HUDEP-2 (cell line): ENCODE measurements at regions not wholly inside any gene's neighbourhood (a gene's known extent, or its start where the extent isn't known, plus 50 kb on each side); places are given as distances from the start of the nearest gene placed in this dataset.
"Not testable (repeated sequence)": the region's sequence is repeated elsewhere in the genome, so short reads cannot be mapped to it uniquely, and the experiment has no call there.

Experiments used
- DNase-seq, 76 experiments: peaks; one replicate each; lab custom pipeline; 2025; ENCODE audit not compliant: unreplicated experiment in 76 of 76; lab: John Stamatoyannopoulos, UW

DNA sequence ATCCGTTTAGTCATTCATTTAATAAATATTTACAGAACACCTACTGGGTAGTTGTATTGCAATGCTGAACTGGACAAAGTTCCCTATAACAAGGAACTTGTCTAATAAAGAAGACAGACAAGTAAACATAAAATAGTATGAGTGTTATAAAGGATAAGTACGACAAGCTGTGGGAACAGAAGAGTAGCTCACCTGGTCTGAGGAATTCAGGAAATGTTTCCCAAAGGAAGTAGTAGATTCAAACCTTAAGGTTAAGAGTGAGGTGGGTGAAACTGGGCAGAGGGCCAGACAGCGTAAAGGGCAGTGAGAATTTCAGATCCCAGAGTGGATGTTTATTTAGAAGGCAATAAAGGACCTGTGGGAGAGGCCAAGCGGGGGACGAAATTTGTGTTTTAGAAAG lies 72.3 kb upstream of the CD2AP start:
- DNase-seq = no peak

DNA sequence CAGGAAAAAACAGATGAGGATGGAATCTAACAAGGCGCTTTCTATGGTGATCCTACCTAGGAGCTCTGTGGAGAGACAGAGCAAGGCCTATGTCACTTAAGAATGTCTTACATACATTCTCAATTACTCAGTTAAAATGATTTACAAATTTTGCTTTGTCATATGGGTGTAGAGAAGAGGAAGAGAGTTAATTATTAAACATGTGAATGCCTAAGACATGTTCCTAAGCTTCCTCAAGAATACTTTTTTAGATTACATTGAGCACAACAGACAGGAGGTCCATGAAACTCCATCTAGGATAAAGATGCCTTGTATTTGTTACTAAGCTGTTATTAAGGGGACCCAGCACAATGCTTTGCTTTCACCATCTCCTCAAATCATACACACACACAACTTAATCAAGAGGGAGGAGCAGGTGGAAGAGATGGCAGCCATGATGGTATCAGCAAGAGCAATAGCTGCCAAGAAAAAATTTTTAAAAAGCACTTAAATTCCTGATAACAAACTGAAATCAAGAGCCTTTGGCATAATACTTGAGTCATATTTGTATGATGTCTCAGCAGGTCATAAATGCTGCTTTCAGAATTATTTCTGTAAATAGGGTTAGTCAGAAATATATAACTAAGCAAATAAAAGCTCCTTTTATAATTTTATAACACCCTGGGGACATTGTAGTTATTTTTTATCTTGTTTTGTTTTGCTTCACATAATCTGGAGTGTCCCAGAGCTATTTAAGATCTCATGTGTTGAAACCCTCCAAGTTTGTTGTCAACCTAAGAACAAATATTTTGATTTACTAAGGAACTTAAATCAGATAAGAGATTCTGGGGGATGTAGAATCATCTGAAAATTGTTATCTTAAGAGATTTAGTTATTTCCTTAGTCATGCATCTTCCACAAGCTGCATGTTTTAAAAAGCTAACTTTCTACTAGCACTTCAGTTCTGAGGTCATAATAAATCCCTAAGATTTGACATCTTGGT lies 70.0 kb upstream of the CD2AP start:
- DNase-seq = no peak

DNA sequence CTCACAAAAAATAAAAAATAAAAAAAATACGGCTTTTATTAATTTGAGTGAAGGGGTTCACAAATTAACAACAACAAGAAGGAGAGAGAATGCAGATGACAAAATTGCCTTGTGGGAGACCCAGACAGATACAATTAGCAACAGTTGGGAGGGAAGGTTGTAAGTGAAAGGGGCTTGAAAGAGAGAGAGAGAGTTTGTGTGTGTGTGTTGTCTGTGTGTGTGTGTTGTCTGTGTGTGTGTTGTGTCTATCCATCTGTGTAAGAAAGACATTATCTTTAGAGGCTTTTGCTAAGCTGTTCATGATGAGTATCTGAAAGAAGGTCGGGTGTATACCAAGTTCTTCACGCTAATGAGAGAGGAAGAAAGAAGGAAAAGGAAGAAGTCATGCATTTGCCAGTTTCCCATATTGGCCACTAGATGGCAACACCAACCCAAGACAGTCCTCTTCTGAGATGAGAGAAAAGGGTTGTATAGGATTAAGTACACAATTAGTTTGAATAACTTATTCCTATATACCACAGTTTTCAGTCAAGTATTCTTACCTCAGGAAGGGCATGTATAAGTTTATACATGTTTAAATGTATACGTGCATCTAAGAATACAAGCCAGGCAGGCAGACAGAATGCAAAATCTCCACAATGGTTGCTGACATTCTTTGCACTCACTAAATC lies 63.7 kb upstream of the CD2AP start:
- peak in 45 of 76 experiments; percentile 7 to 76 (median 52) for DNase-seq

DNA sequence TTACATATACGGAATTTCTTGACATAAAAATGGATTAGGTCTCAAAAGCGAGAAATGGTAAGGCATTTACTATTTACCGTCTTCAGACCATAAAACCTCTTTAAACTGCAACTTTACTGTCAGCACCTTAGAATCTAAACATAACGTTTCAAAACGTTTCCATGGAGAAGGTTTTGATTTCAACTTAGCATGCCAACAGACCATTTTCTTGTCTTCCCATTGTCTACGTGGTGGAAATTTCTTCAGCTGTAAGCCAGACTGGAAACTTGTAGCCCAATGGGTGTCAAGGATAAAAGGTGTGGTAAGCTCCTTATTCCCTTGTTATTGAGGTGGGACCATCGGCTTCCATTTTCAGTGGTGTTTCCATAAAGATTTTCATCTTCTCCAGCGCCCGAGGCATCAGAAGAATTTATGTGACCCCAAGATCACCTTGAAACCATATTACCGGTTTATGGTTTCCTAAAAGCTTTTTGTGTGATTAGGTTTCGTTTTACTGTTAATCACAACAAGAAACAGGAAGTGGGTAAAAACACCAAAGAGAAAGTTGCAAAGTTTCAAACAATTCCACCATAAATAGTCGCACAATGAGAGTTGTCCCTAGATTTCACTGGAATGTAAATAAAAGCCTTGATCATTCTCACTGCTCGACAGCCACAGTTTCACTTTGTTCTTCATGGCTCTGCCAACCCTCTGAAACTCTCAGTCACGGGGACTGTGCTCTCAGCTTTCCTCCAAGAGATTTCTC lies 63.0 kb upstream of the CD2AP start:
- DNase-seq = peak in 9 of 76 experiments; percentile 15 to 59 (median 34)

DNA sequence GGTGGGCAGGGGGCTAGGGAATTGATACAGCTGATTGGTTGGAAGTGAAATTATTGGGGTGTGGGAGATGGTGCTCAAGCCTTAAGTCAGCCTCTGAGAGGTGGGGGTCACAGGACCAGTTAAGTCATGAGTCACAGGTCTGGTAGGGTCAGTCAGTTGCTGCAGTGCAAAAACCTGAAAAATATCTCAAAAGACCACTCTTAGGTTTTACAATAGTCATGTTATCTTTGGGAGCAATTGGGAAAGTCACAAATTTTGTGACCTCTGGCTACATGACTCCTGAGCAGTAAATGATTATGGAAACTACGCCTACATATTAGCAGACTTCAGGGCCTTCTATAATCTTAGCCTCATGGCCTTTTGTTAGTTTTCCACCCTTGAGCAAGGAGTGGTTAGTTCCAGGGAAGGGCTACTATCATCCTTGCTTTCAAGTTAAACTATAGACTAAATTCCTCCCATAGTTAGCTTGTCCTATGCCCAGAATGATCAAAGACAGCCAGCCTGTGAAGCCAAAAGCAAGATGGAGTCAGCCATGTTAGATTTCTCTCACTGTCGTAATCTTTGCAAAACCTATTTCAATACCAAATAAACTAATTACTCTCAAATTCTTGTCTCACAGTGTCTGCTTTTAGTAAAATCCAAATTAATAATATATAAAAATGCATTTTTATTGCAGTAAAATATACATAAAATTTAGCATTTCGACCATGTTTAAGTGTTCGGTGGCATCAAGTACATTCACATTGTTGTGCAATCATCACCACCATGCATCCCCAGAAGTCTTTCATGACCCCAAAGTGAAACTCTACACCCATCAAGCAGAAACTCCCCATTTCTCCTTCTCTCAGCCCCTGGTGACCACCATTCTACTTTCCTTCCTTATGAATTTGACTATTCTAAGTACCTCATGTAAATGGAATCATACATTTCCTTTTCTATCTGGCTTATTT lies 60.9 kb upstream of the CD2AP start:
- DNase-seq = no peak

DNA sequence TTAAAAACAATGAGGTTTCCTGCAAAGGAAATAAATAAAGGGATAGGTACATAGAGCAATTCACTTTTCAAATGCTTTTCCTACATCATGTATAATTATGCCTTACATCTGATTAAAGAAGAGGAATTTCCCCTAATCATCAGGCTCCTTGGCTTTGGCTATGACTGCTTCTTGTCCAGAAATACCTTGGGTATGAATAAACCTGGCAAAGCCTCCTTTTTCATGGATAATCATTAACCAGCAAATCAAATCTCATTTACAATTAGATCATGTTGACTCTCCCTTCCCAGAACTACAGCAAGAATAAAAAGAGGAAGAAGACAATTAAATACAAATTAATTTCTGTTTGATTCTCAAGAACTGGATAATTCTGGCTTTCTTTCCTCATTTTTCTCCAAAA lies 58.0 kb upstream of the CD2AP start:
- no peak for DNase-seq

DNA sequence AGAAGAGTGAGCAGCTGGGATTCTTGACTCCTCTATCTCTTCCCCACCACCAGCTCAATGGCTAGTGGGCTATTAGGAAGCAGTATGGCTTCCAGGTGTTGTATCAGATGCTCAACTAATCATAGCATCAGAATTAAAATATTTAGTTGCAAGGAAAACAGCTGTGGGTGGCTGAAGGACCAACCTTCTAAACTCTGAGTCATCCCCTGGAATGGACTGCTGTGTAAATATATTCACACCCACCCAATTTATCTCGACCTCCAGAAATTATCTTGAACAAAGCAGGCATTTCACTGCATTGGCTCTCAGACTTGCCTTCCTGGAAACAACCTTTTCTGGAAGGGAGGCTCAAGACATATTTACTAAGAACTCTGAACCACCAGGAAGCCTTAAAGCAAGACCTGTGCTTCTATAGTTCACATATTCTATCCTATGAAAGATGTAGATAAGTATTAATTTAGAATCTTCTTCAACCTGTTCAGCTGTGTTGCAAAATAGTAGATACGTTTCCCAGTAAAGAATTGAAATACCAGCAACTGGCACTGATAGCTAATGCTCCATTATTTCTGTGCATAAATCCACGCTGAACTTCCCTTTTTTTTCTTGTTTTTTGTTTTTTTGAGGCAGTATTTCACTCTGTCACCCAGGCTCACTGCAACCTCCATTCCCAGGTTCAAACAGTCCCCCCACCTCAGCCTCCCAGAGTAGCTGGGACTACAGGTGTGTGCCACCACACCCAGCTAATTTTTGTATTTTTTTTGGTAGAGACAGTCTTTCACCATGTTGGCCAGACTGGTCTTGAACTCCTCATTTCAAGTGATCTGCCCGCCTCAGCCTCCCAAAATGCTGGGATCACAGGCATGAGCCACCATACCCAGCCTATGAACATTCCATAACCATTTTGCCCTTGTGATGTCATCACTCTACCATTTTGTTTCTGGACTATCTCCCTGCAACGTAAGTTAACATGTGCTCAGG lies 56.9 kb upstream of the CD2AP start:
- peak in 72 of 76 experiments; percentile 13 to 99 (median 82) for DNase-seq

DNA sequence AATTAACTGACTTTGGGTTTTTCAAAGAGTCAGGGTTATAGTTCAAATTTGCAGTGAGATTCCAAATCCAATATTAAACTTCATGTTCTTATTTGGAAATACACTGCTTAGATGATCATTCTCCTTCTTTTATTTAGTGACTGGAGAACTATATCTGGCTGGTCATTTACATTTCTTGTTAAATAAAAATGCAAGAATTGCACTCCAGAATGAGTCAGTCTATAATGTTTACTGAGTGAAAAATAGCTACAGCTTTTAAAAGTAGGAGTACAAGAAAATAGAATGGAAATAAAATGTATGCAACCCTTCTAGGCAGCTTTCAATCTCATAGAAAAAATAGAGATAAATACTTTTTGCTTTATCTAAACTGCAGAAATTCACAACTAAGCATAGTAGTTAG lies 54.5 kb upstream of the CD2AP start:
- no peak for DNase-seq

DNA sequence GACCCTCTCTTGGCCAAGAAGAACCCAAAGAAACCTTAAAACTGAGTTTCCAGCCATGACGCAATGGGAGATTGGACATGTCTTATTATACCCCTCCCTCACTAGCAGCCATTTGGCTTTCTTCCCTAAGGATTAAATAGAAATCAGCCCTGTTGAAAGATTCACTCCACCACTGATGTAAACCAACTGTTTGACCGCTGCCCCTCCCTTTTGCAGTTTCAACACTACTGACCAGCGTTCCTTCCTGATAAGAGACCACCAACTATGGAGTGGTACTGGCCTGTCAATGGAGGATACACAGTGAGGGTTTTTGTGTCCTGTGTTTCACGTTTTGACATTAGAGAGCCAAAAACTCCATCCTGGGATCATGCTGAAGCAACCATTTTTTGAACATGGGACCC lies 53.2 kb upstream of the CD2AP start:
- no peak for DNase-seq

DNA sequence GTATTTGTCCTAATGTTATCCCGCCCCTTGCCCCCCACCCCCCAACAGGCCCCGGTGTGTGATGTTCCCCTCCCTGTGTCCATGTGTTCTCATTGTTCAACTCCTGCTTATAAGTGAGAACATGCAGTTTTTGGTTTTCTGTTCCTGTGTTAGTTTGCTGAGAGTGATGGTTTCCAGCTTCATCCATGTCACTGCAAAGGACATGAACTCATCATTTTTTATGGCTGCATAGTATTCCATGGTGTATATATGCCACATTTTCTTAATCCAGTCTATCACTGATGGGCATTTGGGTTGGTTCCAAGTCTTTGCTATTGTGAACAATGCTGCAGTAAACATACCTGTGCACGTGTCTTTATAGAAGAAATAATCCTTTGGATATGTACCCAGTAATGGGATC lies 51.9 kb upstream of the CD2AP start:
- DNase-seq = not testable (repeated sequence)

DNA sequence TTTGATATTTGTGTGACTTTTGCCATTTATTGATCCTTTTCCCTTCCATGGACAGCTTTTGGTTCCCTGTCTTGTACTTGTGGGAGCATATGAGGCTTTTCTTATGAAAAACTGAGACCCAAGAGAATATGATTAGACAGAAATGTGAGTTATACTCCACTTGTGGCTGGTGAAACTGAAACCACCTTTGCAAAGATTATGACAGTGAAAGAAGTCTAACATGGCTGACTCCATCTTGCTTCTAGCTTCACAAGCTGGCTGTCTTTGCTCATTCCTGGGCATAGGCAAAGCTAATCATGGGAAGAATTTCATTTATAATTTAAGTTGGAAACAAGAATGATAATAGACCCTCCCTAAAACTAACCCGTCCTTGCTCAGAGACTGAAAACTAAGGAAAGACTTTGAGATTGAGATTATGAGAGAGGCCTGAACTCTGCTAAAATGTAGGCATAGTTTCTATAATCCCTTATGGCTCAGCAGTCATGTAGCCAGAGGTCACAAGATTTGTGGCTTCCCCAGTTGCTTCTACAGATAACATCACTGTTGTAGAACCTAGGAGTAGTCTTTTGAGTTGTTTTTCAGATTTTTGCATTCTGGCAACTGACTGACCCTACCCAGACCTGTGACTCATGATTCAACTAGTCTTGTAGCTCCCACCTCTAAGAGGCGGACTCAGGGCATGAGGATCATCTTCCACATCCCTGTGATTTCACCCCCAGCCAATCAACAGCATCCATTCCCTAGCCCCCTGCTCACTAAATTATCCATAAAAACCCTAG lies 50.9 kb upstream of the CD2AP start:
- DNase-seq = peak in 3 of 76 experiments; percentile 19 to 30 (median 25)

DNA sequence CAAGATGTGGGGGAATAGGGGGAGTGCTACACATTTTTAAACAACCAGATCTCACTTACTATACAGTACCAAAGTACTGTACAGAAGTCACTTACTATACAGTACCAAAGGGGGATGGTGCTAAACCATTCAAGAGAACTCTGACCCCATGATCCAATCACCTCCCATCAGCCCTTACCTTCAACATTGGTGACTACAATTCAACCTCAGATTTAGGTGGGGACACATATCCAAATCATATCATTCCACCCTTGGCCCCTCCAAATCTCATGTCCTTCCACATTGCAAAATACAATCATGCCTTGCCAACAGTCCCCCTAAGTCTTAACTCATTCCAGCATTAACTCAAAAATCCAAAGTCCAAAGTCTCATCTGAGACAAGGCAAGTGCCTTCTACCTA lies 49.9 kb upstream of the CD2AP start:
- DNase-seq = no peak
